WI38 (cell line): ENCODE measurements at regions not wholly inside any gene's neighbourhood (a gene's known extent, or its start where the extent isn't known, plus 50 kb on each side); places are given as distances from the start of the nearest gene placed in this dataset.

ENCODE experiments used
- H3K4me3 ChIP-seq: 2 replicates; pipeline ENCODE4 v1.5.1; 2011; ENCODE audit warnings: low read depth, mild to moderate bottlenecking, control low read depth, low read length
- TF ChIP-seq, protein P1 (sequence below): IDR thresholded peaks from 2 replicates; pipeline ENCODE4 v1.5.1; 2012; ENCODE audit warnings: low read depth, mild to moderate bottlenecking, control low read depth, low read length

GRCh38 chr3:95670765-95671164 lies 1143.6 kb upstream of the EPHA6 start:
- TF ChIP-seq, protein P1, sequence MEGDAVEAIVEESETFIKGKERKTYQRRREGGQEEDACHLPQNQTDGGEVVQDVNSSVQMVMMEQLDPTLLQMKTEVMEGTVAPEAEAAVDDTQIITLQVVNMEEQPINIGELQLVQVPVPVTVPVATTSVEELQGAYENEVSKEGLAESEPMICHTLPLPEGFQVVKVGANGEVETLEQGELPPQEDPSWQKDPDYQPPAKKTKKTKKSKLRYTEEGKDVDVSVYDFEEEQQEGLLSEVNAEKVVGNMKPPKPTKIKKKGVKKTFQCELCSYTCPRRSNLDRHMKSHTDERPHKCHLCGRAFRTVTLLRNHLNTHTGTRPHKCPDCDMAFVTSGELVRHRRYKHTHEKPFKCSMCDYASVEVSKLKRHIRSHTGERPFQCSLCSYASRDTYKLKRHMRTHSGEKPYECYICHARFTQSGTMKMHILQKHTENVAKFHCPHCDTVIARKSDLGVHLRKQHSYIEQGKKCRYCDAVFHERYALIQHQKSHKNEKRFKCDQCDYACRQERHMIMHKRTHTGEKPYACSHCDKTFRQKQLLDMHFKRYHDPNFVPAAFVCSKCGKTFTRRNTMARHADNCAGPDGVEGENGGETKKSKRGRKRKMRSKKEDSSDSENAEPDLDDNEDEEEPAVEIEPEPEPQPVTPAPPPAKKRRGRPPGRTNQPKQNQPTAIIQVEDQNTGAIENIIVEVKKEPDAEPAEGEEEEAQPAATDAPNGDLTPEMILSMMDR = no peak
- H3K4me3 ChIP-seq = no peak overlapping the region

- TF ChIP-seq, protein P1 = no peak
- H3K4me3 ChIP-seq = no peak overlapping the region
Observed at GRCh38 chr3:95673215-95673614, 1141.2 kb upstream of the EPHA6 start.

- TF ChIP-seq, protein P1 = no peak
- 0 out of 2 replicates have a peak overlapping the region, but pooled peaks have one; percentile 5 for H3K4me3 ChIP-seq
Observed at GRCh38 chr3:95705786-95706418, 1108.5 kb upstream of the EPHA6 start.

GRCh38 chr3:95707268-95707667 lies 1107.1 kb upstream of the EPHA6 start:
- TF ChIP-seq, protein P1 = no peak
- H3K4me3 ChIP-seq = no peak overlapping the region

DNA sequence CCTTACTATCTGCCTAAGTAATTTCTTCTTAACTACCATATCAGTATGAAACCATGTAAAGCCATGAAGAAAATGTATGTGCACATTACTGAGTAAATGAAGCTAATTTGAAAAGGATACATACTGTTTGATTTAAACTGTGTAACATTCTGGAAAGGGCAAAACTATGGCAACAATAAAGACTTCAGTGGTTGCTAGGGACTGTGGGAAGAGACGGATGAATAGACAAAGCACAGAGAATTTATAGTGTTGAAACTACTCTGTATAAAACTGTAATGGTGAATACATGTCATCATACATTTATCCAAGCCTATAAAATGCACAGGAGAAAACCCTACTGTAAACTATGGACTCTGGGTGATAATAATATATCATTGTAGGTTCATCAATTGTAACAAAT lies 1103.7 kb upstream of the EPHA6 start:
- TF ChIP-seq, protein P1 = no peak
- no peak overlapping the region for H3K4me3 ChIP-seq

DNA sequence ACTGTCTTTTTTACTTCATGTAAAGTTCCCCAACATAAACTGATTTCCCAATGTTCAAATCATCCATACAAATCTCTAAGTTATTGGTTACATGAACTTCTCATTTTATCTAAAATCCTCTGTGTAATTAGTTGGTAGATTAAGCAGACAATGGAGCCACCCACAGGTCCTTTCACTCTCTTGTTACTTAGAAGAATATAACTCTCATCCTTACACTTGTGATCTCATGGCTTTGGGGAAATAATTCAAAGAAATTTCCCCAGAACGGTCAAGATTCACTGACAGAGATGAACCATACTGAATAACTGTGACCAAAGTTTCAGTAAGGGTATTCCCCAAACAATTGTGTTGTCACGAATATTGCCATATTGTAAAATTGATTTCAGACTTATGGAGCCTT lies 1102.6 kb upstream of the EPHA6 start:
- H3K4me3 ChIP-seq = no peak overlapping the region
- TF ChIP-seq, protein P1 = no peak

DNA sequence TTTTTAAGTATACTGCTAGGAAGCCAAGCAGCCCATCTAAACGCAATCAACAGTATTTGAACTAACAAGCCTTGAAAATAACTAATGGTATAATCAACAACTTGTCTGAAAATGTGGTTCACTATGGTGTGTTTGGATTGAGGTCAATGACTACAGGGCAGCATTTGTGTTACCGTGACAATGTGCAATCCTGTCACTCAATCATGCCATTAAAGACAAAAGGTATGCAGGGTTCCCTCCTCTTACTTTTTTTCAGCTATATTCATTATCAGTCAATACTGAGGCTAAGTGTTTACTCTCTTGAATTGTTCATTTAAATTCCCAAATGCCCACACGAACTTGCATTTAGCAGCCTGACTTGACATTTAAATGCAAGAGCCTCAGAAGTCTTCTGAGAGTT lies 1099.3 kb upstream of the EPHA6 start:
- no peak overlapping the region for H3K4me3 ChIP-seq
- TF ChIP-seq, protein P1 = no peak
